HepG2 (cell line): ENCODE measurements at regions not wholly inside any gene's neighbourhood (a gene's known extent, or its start where the extent isn't known, plus 50 kb on each side); places are given as distances from the start of the nearest gene placed in this dataset.

Experiments
- ATAC-seq: fragments of 200-7000 bp; cut with Tn5 transposase; 3 replicates; pipeline ENCODE4 v1.9.1; 2020; ENCODE audit warnings: mild to moderate bottlenecking, moderate library complexity
- BruUV-seq: library from RNA; stranded (reverse); fragments of 400-500 nt; replicated peaks from 2 replicates; lab custom pipeline; 2021; lab: Mats Ljungman, UMichigan
- CTCF ChIA-PET: fragments of 300-600 bp; formaldehyde crosslinking; extraction: SDS; loops from one replicate; lab custom pipeline; 2021; ENCODE audit warnings: low total read pairs, inconsistent platforms, low intra/inter-chr PET ratio; lab: Yijun Ruan, JAX
- POLR2A ChIA-PET: fragments of 350-600 bp; sonication (Branson Sonifier 250); formaldehyde crosslinking; loops from one replicate; lab custom pipeline; 2020; ENCODE audit warnings: antibody characterized with exemption, inconsistent platforms; lab: Yijun Ruan, JAX
- DNase-seq: peaks from one replicate; pipeline ENCODE4 v3.0.0-alpha.2; 2015; ENCODE audit warnings: low spot score
- FAIRE-seq: peaks from 3 replicates; lab custom pipeline; 2011; peaks lifted over from hg19 to GRCh38; lab: Jason Lieb, UNC
- H2AFZ ChIP-seq: one replicate; pipeline ENCODE4 v1.6.1; 2011; ENCODE audit warnings: low read length, inconsistent platforms
- H3K27ac ChIP-seq: fragments of 300-600 bp; 3 replicates; pipeline ENCODE4 v1.8.0; 2011; ENCODE audit warnings: mixed run types, mild to moderate bottlenecking, mixed read lengths, low read length, inconsistent platforms; ENCODE audit not compliant: insufficient read depth; ENCODE audit errors: extremely low read length
- H3K27me3 ChIP-seq, 2 experiments: fragments of 200-600 bp in 1 of 2; 2 replicates in 1 of 2; 3 replicates in 1 of 2; pipeline versions ENCODE4 v1.6.0 to v1.8.0; 2011; ENCODE audit warnings: low read length in 2 of 2, mild to moderate bottlenecking in 2 of 2, moderate library complexity in 2 of 2, inconsistent platforms in 1 of 2; ENCODE audit not compliant: insufficient read depth in 2 of 2, control insufficient read depth in 1 of 2
- H3K36me3 ChIP-seq, 2 experiments: fragments of 200-600 bp in 1 of 2; replicated peaks in 1 of 2; 2 replicates in 1 of 2; 3 replicates in 1 of 2; pipeline versions ENCODE4 v1.5.1 to v1.8.0; 2011; ENCODE audit warnings: low read length in 2 of 2, inconsistent platforms in 1 of 2; ENCODE audit not compliant: insufficient read depth in 2 of 2, control insufficient read depth in 1 of 2
- H3K4me1 ChIP-seq: 2 replicates; pipeline ENCODE4 v1.5.1; 2012; ENCODE audit warnings: low read length, inconsistent platforms; ENCODE audit not compliant: insufficient read depth
- H3K4me2 ChIP-seq: 2 replicates; pipeline ENCODE4 v1.6.0; 2011; ENCODE audit warnings: low read depth, low read length, inconsistent platforms
- H3K4me3 ChIP-seq, 3 experiments: fragments of 200-600 bp in 1 of 3; sonication (generic), shearing (Covaris generic) in 1 of 3; replicated peaks in 1 of 3; 2 replicates each; pipeline ENCODE4 v1.5.1; 2011 to 2016; ENCODE audit warnings: low read length in 3 of 3, inconsistent platforms in 2 of 3, low read depth in 2 of 3, mild to moderate bottlenecking in 2 of 3, control low read depth in 1 of 3, mixed read lengths in 1 of 3; ENCODE audit not compliant: insufficient read depth in 1 of 3
- H3K79me2 ChIP-seq: one replicate; pipeline ENCODE4 v1.6.1; 2011; ENCODE audit warnings: low read length, inconsistent platforms; ENCODE audit not compliant: insufficient read depth
- H3K9ac ChIP-seq: 2 replicates; pipeline ENCODE4 v1.6.0; 2011; ENCODE audit warnings: mild to moderate bottlenecking, low read depth, low read length, inconsistent platforms; ENCODE audit not compliant: insufficient read depth
- H3K9me3 ChIP-seq: 2 replicates; pipeline ENCODE4 v1.5.1; 2012; ENCODE audit warnings: mild to moderate bottlenecking, low read length
- H4K20me1 ChIP-seq: 2 replicates; pipeline ENCODE4 v1.6.0; 2011; ENCODE audit warnings: inconsistent platforms, mild to moderate bottlenecking, low read length, moderate library complexity; ENCODE audit not compliant: insufficient read depth
- FOXP4 ChIP-seq: sonication (generic); formaldehyde crosslinking; IDR thresholded peaks from 2 replicates; pipeline ENCODE4 v1.4.0; 2020; ENCODE audit warnings: missing genetic modification reagents
- GABPB1 ChIP-seq: IDR thresholded peaks from 2 replicates; pipeline ENCODE4 v1.6.1; 2016; ENCODE audit warnings: mild to moderate bottlenecking, missing genetic modification reagents, moderate library complexity, missing compliant biosample characterization
- HIC2 ChIP-seq: sonication (generic); formaldehyde crosslinking; IDR thresholded peaks from 2 replicates; pipeline ENCODE4 v1.9.0; 2022; ENCODE audit warnings: low read depth, missing genetic modification reagents
- MAFG ChIP-seq: sonication (generic); formaldehyde crosslinking; IDR thresholded peaks from 2 replicates; pipeline ENCODE4 v1.5.1; 2020; ENCODE audit warnings: mild to moderate bottlenecking, missing genetic modification reagents
- NFKB2 ChIP-seq: sonication (generic); formaldehyde crosslinking; IDR thresholded peaks from 2 replicates; pipeline ENCODE4 v1.4.0; 2020; ENCODE audit warnings: missing genetic modification reagents, borderline replicate concordance
- SIN3A ChIP-seq: IDR thresholded peaks from 2 replicates; pipeline ENCODE4 v1.6.1; 2011; ENCODE audit warnings: low read depth, mild to moderate bottlenecking, control low read depth, low read length, borderline replicate concordance
- SMARCC2 ChIP-seq: fragments of 450-650 bp; IDR thresholded peaks from 2 replicates; pipeline ENCODE4 v1.6.1; 2017; ENCODE audit warnings: antibody characterized with exemption, mild to moderate bottlenecking
- TBX3 ChIP-seq: fragments of 450-650 bp; IDR thresholded peaks from 2 replicates; pipeline ENCODE4 v1.6.1; 2017; ENCODE audit warnings: antibody characterized with exemption, mild to moderate bottlenecking, inconsistent platforms, borderline replicate concordance
- ZNF276 ChIP-seq: sonication (generic); formaldehyde crosslinking; IDR thresholded peaks from 2 replicates; pipeline ENCODE4 v1.4.0; 2020; ENCODE audit warnings: mild to moderate bottlenecking, low read depth, missing genetic modification reagents
- ZNF570 ChIP-seq: sonication (generic); formaldehyde crosslinking; IDR thresholded peaks from 2 replicates; pipeline ENCODE4 v1.4.0; 2020; ENCODE audit warnings: mild to moderate bottlenecking, missing genetic modification reagents, borderline replicate concordance
- ZNF737 ChIP-seq: sonication (generic); formaldehyde crosslinking; IDR thresholded peaks from 2 replicates; pipeline ENCODE4 v1.5.0; 2020; ENCODE audit warnings: missing genetic modification reagents, mild to moderate bottlenecking, borderline replicate concordance
- ZNF746 ChIP-seq: sonication (generic); formaldehyde crosslinking; IDR thresholded peaks from 2 replicates; pipeline ENCODE4 v1.8.0; 2022; ENCODE audit warnings: mild to moderate bottlenecking, missing genetic modification reagents
- WGBS: methylation state at CpG from one replicate; pipeline ENCODE4 v1.1.6; 2017; ENCODE audit warnings: low lambda C conversion rate; 5-methylcytosine and 5-hydroxymethylcytosine counted together
- in situ Hi-C: cut with HindIII; loops from 2 replicates; pipeline ENCODE4 v1.10.0; 2017; ENCODE audit warnings: low pct_unique_long_range_greater_than_20kb; ENCODE audit not compliant: extremely low pct_ligation_motif_present
- intact Hi-C: fragments of 100-400 bp; cut with micrococcal nuclease; formaldehyde crosslinking; loops from one replicate; pipeline ENCODE4 v1.10.0; 2022; ENCODE audit not compliant: unreplicated experiment
- TF ChIP-seq, protein P1 (sequence below): sonication (generic); formaldehyde crosslinking; IDR thresholded peaks from 2 replicates; pipeline ENCODE4 v1.4.0; 2020; ENCODE audit warnings: missing genetic modification reagents, borderline replicate concordance

DNA sequence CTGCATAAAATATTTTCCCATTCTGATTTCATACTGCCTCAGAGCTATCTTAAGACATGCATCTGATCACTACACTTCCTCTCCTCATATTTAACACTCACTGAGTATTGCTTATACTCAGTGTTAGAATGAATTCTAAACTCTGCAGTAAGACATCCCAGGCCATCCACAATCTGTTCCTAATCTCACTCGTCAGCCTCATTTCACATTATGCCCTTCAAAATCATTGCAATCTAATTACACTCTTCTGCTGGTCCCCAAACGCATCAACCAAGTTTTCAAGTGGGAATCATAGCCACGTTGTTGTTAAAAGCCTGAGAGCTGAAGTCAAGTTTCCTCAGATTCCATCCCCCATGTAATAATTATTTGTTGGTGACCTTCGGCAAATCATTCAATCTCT is 1177.9 kb downstream of the ARAP2 start:
- ChIA-PET POLR2A (no interaction called here), CTCF (no interaction called here)
- in situ Hi-C loops = no loop called here
- DNase-seq (no peak), ATAC-seq (no peak), FAIRE-seq (no peak)
- H3K4me2 ChIP-seq = no peak overlapping the region
- intact Hi-C loops = no loop called here
- H3K9ac ChIP-seq = no peak overlapping the region
- H3K27ac ChIP-seq = no peak overlapping the region
- WGBS = 0% methylated on average over 4 of the region's 4 CpGs
- H3K36me3 ChIP-seq = no peaks in the 10 kb centered on the region
- no peaks in the 10 kb centered on the region for H4K20me1 ChIP-seq
- H3K4me1 ChIP-seq = no peaks in the 10 kb centered on the region
- H2AFZ ChIP-seq = no peak overlapping the region
- H3K27me3 ChIP-seq = no peaks in the 10 kb centered on the region
- TF ChIP-seq TBX3 (no peak), HIC2 (CRISPR knock-in tag) (no peak), NFKB2 (CRISPR knock-in tag) (no peak), SIN3A (no peak), ZNF746 (no peak), GABPB1 (CRISPR knock-in tag) (no peak), ZNF737 (CRISPR knock-in tag) (no peak), MAFG (CRISPR knock-in tag) (no peak), ZNF276 (no peak), ZNF570 (CRISPR knock-in tag) (no peak), FOXP4 (CRISPR knock-in tag) (no peak), SMARCC2 (no peak)
- TF ChIP-seq, protein P1, sequence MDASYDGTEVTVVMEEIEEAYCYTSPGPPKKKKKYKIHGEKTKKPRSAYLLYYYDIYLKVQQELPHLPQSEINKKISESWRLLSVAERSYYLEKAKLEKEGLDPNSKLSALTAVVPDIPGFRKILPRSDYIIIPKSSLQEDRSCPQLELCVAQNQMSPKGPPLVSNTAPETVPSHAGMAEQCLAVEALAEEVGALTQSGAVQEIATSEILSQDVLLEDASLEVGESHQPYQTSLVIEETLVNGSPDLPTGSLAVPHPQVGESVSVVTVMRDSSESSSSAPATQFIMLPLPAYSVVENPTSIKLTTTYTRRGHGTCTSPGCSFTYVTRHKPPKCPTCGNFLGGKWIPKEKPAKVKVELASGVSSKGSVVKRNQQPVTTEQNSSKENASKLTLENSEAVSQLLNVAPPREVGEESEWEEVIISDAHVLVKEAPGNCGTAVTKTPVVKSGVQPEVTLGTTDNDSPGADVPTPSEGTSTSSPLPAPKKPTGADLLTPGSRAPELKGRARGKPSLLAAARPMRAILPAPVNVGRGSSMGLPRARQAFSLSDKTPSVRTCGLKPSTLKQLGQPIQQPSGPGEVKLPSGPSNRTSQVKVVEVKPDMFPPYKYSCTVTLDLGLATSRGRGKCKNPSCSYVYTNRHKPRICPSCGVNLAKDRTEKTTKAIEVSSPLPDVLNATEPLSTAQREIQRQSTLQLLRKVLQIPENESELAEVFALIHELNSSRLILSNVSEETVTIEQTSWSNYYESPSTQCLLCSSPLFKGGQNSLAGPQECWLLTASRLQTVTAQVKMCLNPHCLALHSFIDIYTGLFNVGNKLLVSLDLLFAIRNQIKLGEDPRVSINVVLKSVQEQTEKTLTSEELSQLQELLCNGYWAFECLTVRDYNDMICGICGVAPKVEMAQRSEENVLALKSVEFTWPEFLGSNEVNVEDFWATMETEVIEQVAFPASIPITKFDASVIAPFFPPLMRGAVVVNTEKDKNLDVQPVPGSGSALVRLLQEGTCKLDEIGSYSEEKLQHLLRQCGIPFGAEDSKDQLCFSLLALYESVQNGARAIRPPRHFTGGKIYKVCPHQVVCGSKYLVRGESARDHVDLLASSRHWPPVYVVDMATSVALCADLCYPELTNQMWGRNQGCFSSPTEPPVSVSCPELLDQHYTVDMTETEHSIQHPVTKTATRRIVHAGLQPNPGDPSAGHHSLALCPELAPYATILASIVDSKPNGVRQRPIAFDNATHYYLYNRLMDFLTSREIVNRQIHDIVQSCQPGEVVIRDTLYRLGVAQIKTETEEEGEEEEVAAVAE = no peak
- H3K9me3 ChIP-seq = no peaks in the 10 kb centered on the region
- no TSS peak for BruUV-seq
- H3K4me3 ChIP-seq = no peak overlapping the region
- no peaks in the 10 kb centered on the region for H3K79me2 ChIP-seq
